Body of pancreas (tissue), 4 donors: ENCODE measurements at regions not wholly inside any gene's neighbourhood (a gene's known extent, or its start where the extent isn't known, plus 50 kb on each side); places are given as distances from the start of the nearest gene placed in this dataset.

Source experiments
- ATAC-seq: fragments of 150-250 bp; one replicate; pipeline ENCODE4 v1.9.1; 2016
- DNase-seq, 4 donors: peaks; one replicate each; pipeline ENCODE4 v3.0.0-alpha.2; 2019
- H3K27ac ChIP-seq, 4 donors: fragments of 200-600 bp; sonication (generic); 1 replicate in 3 of 4; 2 replicates in 1 of 4; pipeline versions ENCODE4 v1.5.1 to v1.6.1; 2016 to 2019; ENCODE audit warnings: mild to moderate bottlenecking in 1 of 4, mixed read lengths in 1 of 4, moderate library complexity in 1 of 4
- H3K27me3 ChIP-seq, 2 donors: fragments of 200-600 bp; sonication (generic); one replicate each; pipeline ENCODE4 v1.6.0; 2016; ENCODE audit warnings: mild to moderate bottlenecking in 1 of 2
- H3K36me3 ChIP-seq, 2 donors: fragments of 200-600 bp; sonication (generic); replicated peaks in 1 of 2; 2 replicates each; pipeline ENCODE4 v1.5.1; 2016; ENCODE audit warnings: low read depth in 2 of 2; ENCODE audit not compliant: insufficient read depth in 1 of 2
- H3K4me1 ChIP-seq: fragments of 200-600 bp; sonication (generic); one replicate; pipeline ENCODE4 v1.6.0; 2016
- H3K4me3 ChIP-seq, 2 donors: fragments of 200-600 bp; sonication (generic); 1 replicate in 1 of 2; 2 replicates in 1 of 2; pipeline ENCODE4 v1.5.1; 2016 to 2019
- H3K9me3 ChIP-seq, 3 donors: fragments of 200-600 bp; sonication (generic); 1 replicate in 2 of 3; 2 replicates in 1 of 3; pipeline ENCODE4 v1.5.1; 2016
- POLR2A ChIP-seq, 3 donors: fragments of 450-650 bp; IDR thresholded peaks; one replicate each; pipeline ENCODE4 v1.6.1; 2016; ENCODE audit warnings: antibody characterized with exemption in 3 of 3, mild to moderate bottlenecking in 2 of 3
- WGBS, 2 donors: methylation state at CpG; one replicate each; pipeline ENCODE4 v1.1.5; 2017; 5-methylcytosine and 5-hydroxymethylcytosine counted together
- intact Hi-C: fragments of 100-400 bp; cut with DNase I; formaldehyde crosslinking; loops from one replicate; pipeline ENCODE4 v1.15.1; 2023
- TF ChIP-seq, protein P1 (sequence below), 7 experiments: fragments of 450-650 bp in 4 of 7; fragments of 200-600 bp in 3 of 7; sonication (generic) in 3 of 7; IDR thresholded peaks; one replicate each; pipeline ENCODE4 v1.5.1; 2016 to 2019; ENCODE audit warnings: antibody characterized with exemption in 7 of 7

DNA sequence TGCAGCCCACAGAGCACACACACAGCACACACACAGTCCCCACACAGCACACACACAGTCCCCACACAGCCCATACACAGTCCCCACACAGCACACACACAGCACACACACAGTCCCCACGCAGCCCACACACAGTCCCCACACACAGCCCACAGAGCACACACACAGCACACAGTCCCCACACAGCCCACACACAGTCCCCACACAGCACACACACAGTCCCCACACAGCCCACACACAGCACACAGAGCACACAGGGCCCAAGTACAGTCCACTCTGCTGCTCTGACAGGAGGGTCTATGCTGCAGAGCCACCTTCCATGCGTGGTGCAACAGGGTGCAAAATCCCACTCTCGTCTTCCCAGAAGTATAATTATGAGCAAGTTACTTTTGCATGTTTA, 240.5 kb upstream of the SALL3 start:
- DNase-seq = no peak
- no peaks in the 10 kb centered on the region for H3K36me3 ChIP-seq
- intact Hi-C loops = no loop called here
- H3K4me3 ChIP-seq = no peak overlapping the region
- 65 to 74% methylated on average over 2 to 3 of the region's 3 CpGs for WGBS, 2 donors
- no peak overlapping the region for H3K27ac ChIP-seq
- H3K9me3 ChIP-seq = no peaks in the 10 kb centered on the region
- no peaks in the 10 kb centered on the region for H3K27me3 ChIP-seq
- no peak for ATAC-seq
- H3K4me1 ChIP-seq = no peaks in the 10 kb centered on the region
- TF ChIP-seq POLR2A (IDR thresholded peaks at IDR 0.05) = no peak
- TF ChIP-seq, protein P1, sequence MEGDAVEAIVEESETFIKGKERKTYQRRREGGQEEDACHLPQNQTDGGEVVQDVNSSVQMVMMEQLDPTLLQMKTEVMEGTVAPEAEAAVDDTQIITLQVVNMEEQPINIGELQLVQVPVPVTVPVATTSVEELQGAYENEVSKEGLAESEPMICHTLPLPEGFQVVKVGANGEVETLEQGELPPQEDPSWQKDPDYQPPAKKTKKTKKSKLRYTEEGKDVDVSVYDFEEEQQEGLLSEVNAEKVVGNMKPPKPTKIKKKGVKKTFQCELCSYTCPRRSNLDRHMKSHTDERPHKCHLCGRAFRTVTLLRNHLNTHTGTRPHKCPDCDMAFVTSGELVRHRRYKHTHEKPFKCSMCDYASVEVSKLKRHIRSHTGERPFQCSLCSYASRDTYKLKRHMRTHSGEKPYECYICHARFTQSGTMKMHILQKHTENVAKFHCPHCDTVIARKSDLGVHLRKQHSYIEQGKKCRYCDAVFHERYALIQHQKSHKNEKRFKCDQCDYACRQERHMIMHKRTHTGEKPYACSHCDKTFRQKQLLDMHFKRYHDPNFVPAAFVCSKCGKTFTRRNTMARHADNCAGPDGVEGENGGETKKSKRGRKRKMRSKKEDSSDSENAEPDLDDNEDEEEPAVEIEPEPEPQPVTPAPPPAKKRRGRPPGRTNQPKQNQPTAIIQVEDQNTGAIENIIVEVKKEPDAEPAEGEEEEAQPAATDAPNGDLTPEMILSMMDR (IDR thresholded peaks at IDR 0.05) = no peak

DNA sequence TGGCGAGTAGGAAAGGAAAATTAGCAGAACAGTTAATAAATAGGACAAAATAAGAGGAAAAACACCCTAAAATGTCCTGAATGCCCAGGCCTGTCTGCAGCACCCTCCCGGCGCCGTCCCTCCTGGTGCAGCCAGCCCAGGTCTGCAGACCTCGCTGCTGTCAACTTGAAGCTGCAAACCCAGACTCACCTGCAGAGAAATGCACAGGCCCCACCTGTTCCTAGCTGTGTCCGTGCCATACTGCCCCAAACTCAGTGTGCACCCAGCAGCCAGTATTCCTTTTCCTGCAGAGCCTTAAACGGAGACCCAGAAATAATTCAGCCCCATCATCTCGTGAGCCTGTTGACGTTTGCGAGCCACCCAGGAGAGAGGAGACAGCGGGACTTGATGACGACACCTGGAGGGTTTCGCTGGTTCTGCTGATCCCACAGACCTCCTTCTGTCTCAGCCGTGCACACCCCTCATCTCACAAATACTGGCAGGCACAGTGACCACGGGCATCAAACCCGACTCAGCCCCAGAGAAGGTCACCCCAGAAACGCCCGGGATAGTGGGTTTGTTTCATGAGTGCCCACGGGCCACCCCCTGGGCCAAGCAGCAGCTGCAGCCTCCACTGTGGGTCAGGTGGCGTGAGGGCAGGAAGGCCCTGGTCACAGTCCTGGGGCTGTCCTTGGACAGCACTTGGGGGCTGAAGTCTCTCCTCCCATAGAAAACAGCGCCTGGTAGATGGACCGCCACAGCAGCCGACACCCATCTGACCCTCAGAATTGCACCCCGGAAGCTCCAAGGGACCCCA, 239.5 kb upstream of the SALL3 start:
- no peak for DNase-seq
- Histone ChIP-seq H3K27me3 (no peaks in the 10 kb centered on the region), H3K27ac (no peak overlapping the region), H3K4me1 (no peaks in the 10 kb centered on the region), H3K9me3 (no peaks in the 10 kb centered on the region), H3K36me3 (no peaks in the 10 kb centered on the region), H3K4me3 (no peak overlapping the region)
- intact Hi-C loops = no loop called here
- ATAC-seq = no peak
- TF ChIP-seq, protein P1 (IDR thresholded peaks at IDR 0.05) = no peak
- no peak for TF ChIP-seq POLR2A (IDR thresholded peaks at IDR 0.05)
- WGBS, 2 donors = 67 to 73% methylated on average over 15 to 24 of the region's 24 CpGs

GRCh38 chr18:78740876-78741275, 238.7 kb upstream of the SALL3 start:
- DNase-seq (no peak), ATAC-seq (no peak)
- H3K9me3 ChIP-seq = no peaks in the 10 kb centered on the region
- TF ChIP-seq, protein P1 (IDR thresholded peaks at IDR 0.05) = no peak
- TF ChIP-seq POLR2A (IDR thresholded peaks at IDR 0.05) = no peak
- no peak overlapping the region for H3K27ac ChIP-seq
- no peaks in the 10 kb centered on the region for H3K27me3 ChIP-seq
- WGBS, 2 donors = 67 to 71% methylated on average over 13 of the region's 13 CpGs
- H3K4me1 ChIP-seq = no peaks in the 10 kb centered on the region
- intact Hi-C loops = no loop called here
- no peak overlapping the region for H3K4me3 ChIP-seq
- H3K36me3 ChIP-seq = no peaks in the 10 kb centered on the region

DNA sequence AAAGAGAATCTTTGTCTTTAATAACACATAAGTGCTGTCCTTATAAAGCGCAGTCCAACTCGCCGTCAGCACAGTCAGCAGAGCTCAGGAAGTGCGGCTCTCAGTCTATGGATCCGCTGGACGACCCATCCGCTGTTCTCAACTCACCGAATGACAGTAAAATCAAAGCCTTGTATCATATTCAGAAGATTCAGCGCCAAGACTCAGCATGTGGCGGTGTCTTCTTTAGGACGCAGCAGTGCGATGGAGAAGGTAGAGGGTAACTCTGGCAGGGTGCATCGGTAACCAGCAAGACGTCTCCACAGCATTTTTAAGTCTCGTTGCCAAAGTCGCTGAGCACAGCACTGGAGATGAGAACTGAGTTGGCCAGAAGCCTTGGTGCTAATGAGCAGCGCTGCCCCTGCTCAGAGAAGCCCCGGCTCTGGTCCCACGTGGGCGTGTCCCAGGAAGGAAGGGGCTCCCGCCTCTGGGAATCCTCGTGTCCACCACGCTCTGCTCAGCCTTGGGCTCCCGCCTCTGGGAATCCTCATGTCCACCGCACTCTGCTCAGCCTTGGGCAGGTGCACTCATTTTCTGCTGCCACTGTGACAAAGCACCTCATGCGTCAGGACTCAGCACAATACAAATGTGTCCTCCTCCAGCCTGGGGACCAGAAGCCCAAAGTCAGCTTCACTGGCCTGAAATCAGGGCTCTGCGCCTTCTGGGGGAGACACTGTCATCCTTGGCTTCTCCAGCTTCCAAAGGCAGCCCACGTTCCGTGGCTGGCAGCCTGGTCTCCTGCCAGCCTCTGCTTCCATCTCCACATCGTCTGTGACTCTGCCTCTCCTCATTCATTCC, 238.0 kb upstream of the SALL3 start:
- DNase-seq = no peak
- no peaks in the 10 kb centered on the region for H3K9me3 ChIP-seq
- no peak overlapping the region for H3K4me3 ChIP-seq
- H3K36me3 ChIP-seq = no peaks in the 10 kb centered on the region
- H3K27ac ChIP-seq = no peak overlapping the region
- intact Hi-C loops = no loop called here
- 71 to 80% methylated on average over 21 to 30 of the region's 30 CpGs for WGBS, 2 donors
- H3K27me3 ChIP-seq = no peaks in the 10 kb centered on the region
- no peak for ATAC-seq
- no peaks in the 10 kb centered on the region for H3K4me1 ChIP-seq
- TF ChIP-seq, protein P1 (IDR thresholded peaks at IDR 0.05) = no peak
- TF ChIP-seq POLR2A (IDR thresholded peaks at IDR 0.05) = no peak
